ENCODE measurements at regions not wholly inside any gene's neighbourhood (a gene's known extent, or its start where the extent isn't known, plus 50 kb on each side); places are given as distances from the start of the nearest gene placed in this dataset.

- TF ChIP-seq CTCF (IDR thresholded peaks at IDR 0.05) (no peak), POLR2A (IDR thresholded peaks at IDR 0.05) (no peak)
These were observed 340.2 kb downstream of the CMPK2 start for GRCh38 chr2:6525475-6525964.

All from esophagus squamous epithelium (tissue), 4 donors.